ENCODE measurements at regions not wholly inside any gene's neighbourhood (a gene's known extent, or its start where the extent isn't known, plus 50 kb on each side); places are given as distances from the start of the nearest gene placed in this dataset.
A peak's percentile ranks its signal among the peaks of the same experiment; 100 is the strongest.

DNA sequence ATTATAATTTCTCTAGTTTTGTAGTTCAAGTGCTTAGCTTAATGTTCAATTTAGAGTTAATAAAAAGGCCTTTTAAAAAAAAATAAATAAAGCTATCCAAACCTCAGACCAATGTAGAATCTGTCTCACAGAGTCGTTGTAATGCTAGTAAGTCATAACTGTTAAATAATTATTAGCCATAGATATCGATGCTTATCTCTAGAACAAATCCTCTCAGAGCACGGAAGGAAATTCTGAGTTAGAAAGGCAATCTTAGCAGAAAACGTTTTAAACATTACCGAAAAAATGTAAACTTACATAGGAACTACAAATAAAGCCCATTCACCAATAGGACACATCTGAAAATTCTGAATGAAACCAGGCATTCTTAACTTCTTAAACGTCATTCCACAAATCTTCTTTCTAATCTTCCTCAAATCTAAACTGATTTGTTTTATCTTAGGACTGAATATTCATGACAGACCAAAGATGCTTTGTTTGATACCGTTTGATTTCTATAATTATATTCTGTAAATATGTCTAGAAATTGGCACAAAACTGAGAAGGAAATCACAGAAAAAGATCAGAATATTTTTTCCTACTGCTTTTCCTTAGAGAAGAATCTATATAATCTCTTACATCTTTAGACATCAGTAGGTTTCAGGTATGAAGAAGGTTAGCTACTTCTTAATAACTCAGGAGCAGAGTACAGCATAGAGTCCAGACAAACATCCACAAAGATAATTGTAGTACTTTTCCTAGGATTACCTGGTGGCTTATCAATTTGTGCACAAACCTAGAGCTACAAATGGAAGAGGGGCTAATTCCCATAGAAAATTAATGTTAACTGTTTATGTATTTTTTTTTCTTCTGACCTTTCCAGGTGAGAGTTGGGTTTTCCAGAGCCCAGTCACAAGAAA, 140.7 kb downstream of the BTC start:
- H3K27me3 ChIP-seq, result no peaks in the 10 kb centered on the region
- no peak overlapping the region for H3K27ac ChIP-seq
- no peaks in the 10 kb centered on the region for H3K9me3 ChIP-seq
- intact Hi-C loops (cut with DNase I), result no loop called here
- H3K36me3 ChIP-seq, result no peaks in the 10 kb centered on the region
- no peak for DNase-seq
- H3K4me3 ChIP-seq, result no peak overlapping the region
- TF ChIP-seq, protein P1, sequence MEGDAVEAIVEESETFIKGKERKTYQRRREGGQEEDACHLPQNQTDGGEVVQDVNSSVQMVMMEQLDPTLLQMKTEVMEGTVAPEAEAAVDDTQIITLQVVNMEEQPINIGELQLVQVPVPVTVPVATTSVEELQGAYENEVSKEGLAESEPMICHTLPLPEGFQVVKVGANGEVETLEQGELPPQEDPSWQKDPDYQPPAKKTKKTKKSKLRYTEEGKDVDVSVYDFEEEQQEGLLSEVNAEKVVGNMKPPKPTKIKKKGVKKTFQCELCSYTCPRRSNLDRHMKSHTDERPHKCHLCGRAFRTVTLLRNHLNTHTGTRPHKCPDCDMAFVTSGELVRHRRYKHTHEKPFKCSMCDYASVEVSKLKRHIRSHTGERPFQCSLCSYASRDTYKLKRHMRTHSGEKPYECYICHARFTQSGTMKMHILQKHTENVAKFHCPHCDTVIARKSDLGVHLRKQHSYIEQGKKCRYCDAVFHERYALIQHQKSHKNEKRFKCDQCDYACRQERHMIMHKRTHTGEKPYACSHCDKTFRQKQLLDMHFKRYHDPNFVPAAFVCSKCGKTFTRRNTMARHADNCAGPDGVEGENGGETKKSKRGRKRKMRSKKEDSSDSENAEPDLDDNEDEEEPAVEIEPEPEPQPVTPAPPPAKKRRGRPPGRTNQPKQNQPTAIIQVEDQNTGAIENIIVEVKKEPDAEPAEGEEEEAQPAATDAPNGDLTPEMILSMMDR (IDR thresholded peaks at IDR 0.05), result no peak
- no peaks in the 10 kb centered on the region for H3K4me1 ChIP-seq
- WGBS, 2 donors, result 71 to 72% methylated on average over 7 of the region's 7 CpGs

- H3K4me3 ChIP-seq, result no peak overlapping the region
- no peaks in the 10 kb centered on the region for H3K27me3 ChIP-seq
- no peaks in the 10 kb centered on the region for H3K9me3 ChIP-seq
- H3K4me1 ChIP-seq, result peaks cover 0 to 4% (median under 1%) of the 10 kb centered on the region in 3 donors
- 63 to 70% methylated on average over 8 of the region's 8 CpGs for WGBS, 2 donors
- intact Hi-C loops (cut with DNase I), result no loop called here
- no peaks in the 10 kb centered on the region for H3K36me3 ChIP-seq
- TF ChIP-seq POLR2A (IDR thresholded peaks at IDR 0.05), result no peak
- TF ChIP-seq, protein P1 (IDR thresholded peaks at IDR 0.05), result no peak
- H3K27ac ChIP-seq, result no peak overlapping the region
- no peak for DNase-seq
Measured at GRCh38 chr4:74654230-74654681, 140.1 kb downstream of the BTC start.

DNA sequence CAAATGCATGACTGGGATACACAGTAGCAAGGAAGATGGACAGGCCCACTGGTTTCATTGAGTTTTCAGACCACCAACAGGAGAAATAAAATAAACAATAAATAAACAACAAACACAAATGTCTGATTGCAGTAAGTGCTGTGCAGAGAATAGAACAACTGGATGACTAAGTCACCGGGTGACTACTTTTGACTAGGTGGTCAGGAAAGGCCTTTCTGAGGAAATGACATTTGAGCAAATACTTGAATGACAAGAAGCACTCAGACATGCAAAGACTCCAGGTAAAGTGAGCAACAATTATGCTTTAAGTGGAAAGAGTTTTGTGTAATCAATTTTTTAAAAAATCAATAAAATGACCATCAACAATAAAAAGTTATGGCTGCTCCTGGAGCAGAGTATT, 137.7 kb downstream of the BTC start:
- WGBS, 2 donors, result 69 to 84% methylated on average over 1 of the region's 1 CpG
- intact Hi-C loops (cut with DNase I), result no loop called here
- TF ChIP-seq, protein P1 (IDR thresholded peaks at IDR 0.05), result no peak
- no peak for TF ChIP-seq POLR2A (IDR thresholded peaks at IDR 0.05)
- Histone ChIP-seq H3K27me3 (no peaks in the 10 kb centered on the region), H3K36me3 (no peaks in the 10 kb centered on the region), H3K4me1 (peaks cover 0 to 27% (median 13%) of the 10 kb centered on the region in 3 donors), H3K27ac (no peak overlapping the region), H3K9me3 (no peaks in the 10 kb centered on the region), H3K4me3 (no peak overlapping the region)
- DNase-seq, result no peak

DNA sequence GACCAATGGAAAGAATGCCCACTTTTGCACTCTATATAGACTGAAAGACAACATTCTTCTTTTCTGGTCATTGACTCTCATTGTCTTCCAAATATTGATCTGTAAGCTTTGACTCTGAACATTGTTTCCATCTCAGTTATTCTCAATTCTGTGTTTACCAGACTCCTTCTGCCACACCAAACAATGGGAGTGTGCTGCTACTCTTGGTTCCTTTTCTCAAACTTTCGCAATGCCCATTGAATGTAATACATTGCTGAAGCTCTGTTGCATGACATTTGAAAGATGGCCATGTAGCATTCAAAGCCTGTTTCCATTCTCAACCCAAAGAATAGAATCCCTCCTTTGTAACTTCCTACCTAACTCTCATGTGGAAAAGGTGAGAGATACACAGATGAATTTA, 136.2 kb downstream of the BTC start:
- DNase-seq, result no peak
- H3K9me3 ChIP-seq, result no peaks in the 10 kb centered on the region
- WGBS, 2 donors, result 94 to 100% methylated on average over 1 of the region's 1 CpG
- no peak overlapping the region for H3K4me3 ChIP-seq
- no peaks in the 10 kb centered on the region for H3K27me3 ChIP-seq
- H3K4me1 ChIP-seq, result peaks cover 0 to 37% (median 13%) of the 10 kb centered on the region in 3 donors
- TF ChIP-seq, protein P1 (IDR thresholded peaks at IDR 0.05), result no peak
- no peak for TF ChIP-seq POLR2A (IDR thresholded peaks at IDR 0.05)
- H3K27ac ChIP-seq, result no peak overlapping the region
- no peaks in the 10 kb centered on the region for H3K36me3 ChIP-seq
- intact Hi-C loops (cut with DNase I), result no loop called here

- DNase-seq, result no peak
- Histone ChIP-seq H3K36me3 (no peaks in the 10 kb centered on the region), H3K27ac (peak overlapping the region; percentile 58 to 86 (median 71)), H3K4me3 (no peak overlapping the region), H3K4me1 (peaks cover 0 to 37% (median 13%) of the 10 kb centered on the region in 3 donors), H3K27me3 (no peaks in the 10 kb centered on the region), H3K9me3 (no peaks in the 10 kb centered on the region)
- TF ChIP-seq POLR2A (IDR thresholded peaks at IDR 0.05), result no peak
- TF ChIP-seq, protein P1 (IDR thresholded peaks at IDR 0.05), result no peak
- intact Hi-C loops (cut with DNase I), result no loop called here
- WGBS, 2 donors, result 22 to 35% methylated on average over 3 of the region's 3 CpGs
Measured at GRCh38 chr4:74659576-74660411, 134.5 kb downstream of the BTC start.
